ENCODE measurements at regions not wholly inside any gene's neighbourhood (a gene's known extent, or its start where the extent isn't known, plus 50 kb on each side); places are given as distances from the start of the nearest gene placed in this dataset.

- no TSS peak for BruUV-seq (replicated peaks)
- in situ Hi-C loops (cut with MboI): no loop called here
- intact Hi-C loops (cut with micrococcal nuclease): no loop called here
- DNase-seq (ENCODE audit: extremely low read depth in 1 of 4, low spot score in 3 of 4) (no peak), FAIRE-seq (no peak), ATAC-seq (no peak)
- H4K20me1 ChIP-seq (replicated peaks; ENCODE audit: control insufficient read depth, insufficient read depth, low read length): no peaks in the 10 kb centered on the region
- 3% methylated on average over 5 of the region's 6 CpGs for WGBS (ENCODE audit: insufficient coverage, low coverage, missing lambda C conversion rate)
- no peak overlapping the region for H3K4me3 ChIP-seq
- H3K9ac ChIP-seq (ENCODE audit: insufficient read depth in 1 of 2, low read depth in 2 of 2, low read length in 2 of 2): no peak overlapping the region
- TF ChIP-seq SFPQ (IDR thresholded peaks at IDR 0.05; ENCODE audit: low read depth, low read length) (no peak), ZNF445 (CRISPR knock-in tag; IDR thresholded peaks at IDR 0.05; ENCODE audit: low read depth) (no peak), USF2 (CRISPR knock-in tag; IDR thresholded peaks at IDR 0.05) (no peak), ZNF239 (CRISPR knock-in tag; IDR thresholded peaks at IDR 0.05) (no peak), PTBP1 (IDR thresholded peaks at IDR 0.05; ENCODE audit: low read depth, low read length) (no peak), FOXP1 (CRISPR knock-in tag; IDR thresholded peaks at IDR 0.05) (no peak), NCOA1 (IDR thresholded peaks at IDR 0.05; ENCODE audit: low read depth) (no peak), THAP7 (CRISPR knock-in tag; IDR thresholded peaks at IDR 0.05) (no peak), ZNF551 (CRISPR knock-in tag; IDR thresholded peaks at IDR 0.05) (no peak), CLOCK (CRISPR knock-in tag; IDR thresholded peaks at IDR 0.05; ENCODE audit: borderline replicate concordance) (no peak), MAFK (IDR thresholded peaks at IDR 0.05; ENCODE audit: low read length) (no peak), ETV1 (tag; conservative IDR thresholded peaks at IDR 0.05; ENCODE audit: low read depth) (no peak), MXI1 (IDR thresholded peaks at IDR 0.05; ENCODE audit: low read depth, low read length) (no peak), BDP1 (IDR thresholded peaks at IDR 0.05; ENCODE audit: insufficient read depth, insufficient read length) (no peak)
- no peaks in the 10 kb centered on the region for H3K9me1 ChIP-seq (ENCODE audit: control insufficient read depth, insufficient read depth, low read length)
- peaks cover 15 to 33% of the 10 kb centered on the region in 2 experiments; a peak in 4 of 5 replicates for H3K27me3 ChIP-seq (ENCODE audit: control insufficient read depth in 2 of 2, insufficient read depth in 2 of 2, low read length in 2 of 2)
- H3K9me3 ChIP-seq (replicated peaks; ENCODE audit: control insufficient read depth, insufficient read depth, low read depth, low read length): no peaks in the 10 kb centered on the region
- POLR2A ChIA-PET: no interaction called here
- H2AFZ ChIP-seq (ENCODE audit: low read depth, low read length): no peak overlapping the region
- no peak overlapping the region for H3K27ac ChIP-seq (ENCODE audit: extremely low read depth, low read depth, low read length)
- no peaks in the 10 kb centered on the region for H3K36me3 ChIP-seq (ENCODE audit: control insufficient read depth, insufficient read depth, low read length)
- H3K4me1 ChIP-seq (replicated peaks in 1 of 2; ENCODE audit: control insufficient read depth in 2 of 2, insufficient read depth in 2 of 2, low read length in 2 of 2): no peaks in the 10 kb centered on the region
- no peak overlapping the region for H3K4me2 ChIP-seq (ENCODE audit: insufficient read depth, low read length)
- no peaks in the 10 kb centered on the region for H3K79me2 ChIP-seq (ENCODE audit: control insufficient read depth, insufficient read depth, low read length)
- CTCF ChIA-PET (ENCODE audit: low intra/inter-chr PET ratio): no interaction called here
These were observed 52.7 kb downstream of the COL6A6 start for GRCh38 chr3:130569461-130570365.
